K562 (cell line): ENCODE measurements at regions not wholly inside any gene's neighbourhood (a gene's known extent, or its start where the extent isn't known, plus 50 kb on each side); places are given as distances from the start of the nearest gene placed in this dataset.

Source experiments
- ATAC-seq: fragments of 200-7000 bp; cut with Tn5 transposase; 3 replicates; pipeline ENCODE4 v1.9.1; 2020; ENCODE audit warnings: moderate library complexity
- BruUV-seq: library from RNA; stranded (reverse); fragments of 400-500 nt; replicated peaks from 2 replicates; lab custom pipeline; 2021; lab: Mats Ljungman, UMichigan
- CTCF ChIA-PET: fragments of 300-600 bp; formaldehyde crosslinking; extraction: SDS; loops from one replicate; lab custom pipeline; 2021; ENCODE audit warnings: low intra/inter-chr PET ratio; lab: Yijun Ruan, JAX
- POLR2A ChIA-PET: fragments of 300-600, 350-650 bp; sonication (Branson Sonifier 250); formaldehyde crosslinking; extraction: SDS; loops from one replicate; lab custom pipeline; 2021; ENCODE audit warnings: antibody characterized with exemption, inconsistent platforms; lab: Yijun Ruan, JAX
- DNase-seq, 4 experiments: peaks; one replicate each; pipeline versions ENCODE4 v3.0.0 to v3.0.0-alpha.2; 2011 to 2018; ENCODE audit warnings: low spot score in 3 of 4, mixed read lengths in 3 of 4; ENCODE audit errors: extremely low read depth in 1 of 4
- FAIRE-seq: peaks from 2 replicates; lab custom pipeline; 2011; peaks lifted over from hg19 to GRCh38; lab: Jason Lieb, UNC
- H2AFZ ChIP-seq: 2 replicates; pipeline ENCODE4 v1.6.0; 2011; ENCODE audit warnings: low read depth, low read length, control low read depth, inconsistent platforms
- H3K27ac ChIP-seq: fragments of 200-600 bp; 3 replicates; pipeline ENCODE4 v1.8.0; 2011; ENCODE audit warnings: low read depth, mild to moderate bottlenecking, control low read depth, inconsistent platforms, low read length, moderate library complexity, mixed read lengths; ENCODE audit errors: extremely low read depth
- H3K27me3 ChIP-seq, 2 experiments: fragments of 300-600 bp in 1 of 2; 2 replicates in 1 of 2; 3 replicates in 1 of 2; pipeline versions ENCODE4 v1.6.0 to v1.8.0; 2011; ENCODE audit warnings: inconsistent platforms in 2 of 2, low read length in 2 of 2, mild to moderate bottlenecking in 1 of 2, mixed read lengths in 1 of 2, moderate library complexity in 1 of 2; ENCODE audit not compliant: control insufficient read depth in 2 of 2, insufficient read depth in 2 of 2
- H3K36me3 ChIP-seq: fragments of 300-600 bp; 3 replicates; pipeline ENCODE4 v1.8.0; 2011; ENCODE audit warnings: mild to moderate bottlenecking, low read length, inconsistent platforms; ENCODE audit not compliant: control insufficient read depth, insufficient read depth
- H3K4me1 ChIP-seq, 2 experiments: fragments of 200-600 bp in 1 of 2; replicated peaks in 1 of 2; 2 replicates in 1 of 2; 3 replicates in 1 of 2; pipeline versions ENCODE4 v1.5.1 to v1.8.0; 2011; ENCODE audit warnings: inconsistent platforms in 2 of 2, low read length in 2 of 2, mild to moderate bottlenecking in 1 of 2, mixed read lengths in 1 of 2, moderate library complexity in 1 of 2; ENCODE audit not compliant: control insufficient read depth in 2 of 2, insufficient read depth in 2 of 2
- H3K4me2 ChIP-seq: 2 replicates; pipeline ENCODE4 v1.6.1; 2011; ENCODE audit warnings: low read length, control low read depth, inconsistent platforms, mixed read lengths; ENCODE audit not compliant: insufficient read depth
- H3K4me3 ChIP-seq: fragments of 200-600 bp; sonication (generic), shearing (Covaris generic); 2 replicates; pipeline ENCODE4 v1.5.1; 2016; ENCODE audit warnings: control low read depth, inconsistent platforms
- H3K79me2 ChIP-seq: fragments of 200-600 bp; 3 replicates; pipeline ENCODE4 v1.8.0; 2011; ENCODE audit warnings: low read length, inconsistent platforms; ENCODE audit not compliant: control insufficient read depth, insufficient read depth
- H3K9ac ChIP-seq, 2 experiments: 2 replicates each; pipeline versions ENCODE4 v1.6.0 to v1.6.1; 2011; ENCODE audit warnings: low read depth in 2 of 2, low read length in 2 of 2, control low read depth in 1 of 2, inconsistent platforms in 1 of 2, mild to moderate bottlenecking in 1 of 2, mixed read lengths in 1 of 2; ENCODE audit not compliant: insufficient read depth in 1 of 2
- H3K9me1 ChIP-seq: one replicate; pipeline ENCODE4 v1.6.0; 2011; ENCODE audit warnings: inconsistent platforms, mild to moderate bottlenecking, low read length, moderate library complexity; ENCODE audit not compliant: control insufficient read depth, insufficient read depth
- H3K9me3 ChIP-seq: replicated peaks from 2 replicates; pipeline ENCODE4 v1.5.1; 2011; ENCODE audit warnings: low read depth, low read length, inconsistent platforms; ENCODE audit not compliant: control insufficient read depth, insufficient read depth
- H4K20me1 ChIP-seq: replicated peaks from 2 replicates; pipeline ENCODE4 v1.6.1; 2011; ENCODE audit warnings: low read length, inconsistent platforms, mixed read lengths; ENCODE audit not compliant: control insufficient read depth, insufficient read depth
- RBM39 ChIP-seq: fragments of 200-400 bp; formaldehyde crosslinking; optimal IDR thresholded peaks from 2 replicates; pipeline ENCODE3; 2018; ENCODE audit warnings: low read depth, low read length
- RFX1 ChIP-seq: fragments of 450-650 bp; IDR thresholded peaks from 2 replicates; pipeline ENCODE4 v1.6.1; 2016; ENCODE audit warnings: mild to moderate bottlenecking, moderate library complexity
- ZFP91 ChIP-seq: sonication (generic); formaldehyde crosslinking; IDR thresholded peaks from 2 replicates; pipeline ENCODE4 v1.8.0; 2022; ENCODE audit warnings: mild to moderate bottlenecking, missing genetic modification reagents
- WGBS: fragments of 100-300 bp; shearing (Covaris generic); methylation state at CpG from one replicate; pipeline ENCODE4 v1.1.6; 2016; ENCODE audit warnings: low coverage, mixed read lengths; ENCODE audit not compliant: insufficient coverage; ENCODE audit errors: missing lambda C conversion rate; 5-methylcytosine and 5-hydroxymethylcytosine counted together
- in situ Hi-C: fragments of 300-500 bp; cut with MboI; formaldehyde crosslinking; loops from 4 replicates; pipeline ENCODE4 v1.15.0; 2018; ENCODE audit warnings: inconsistent platforms, mixed read lengths
- intact Hi-C: fragments of 100-400 bp; cut with micrococcal nuclease; formaldehyde crosslinking; loops from 2 replicates; pipeline ENCODE4 v1.14.2; 2022

- no peak for TF ChIP-seq ZFP91
These were observed 392.1 kb downstream of the DNAH5 start (continued) for GRCh38 chr5:13552361-13552760.

DNA sequence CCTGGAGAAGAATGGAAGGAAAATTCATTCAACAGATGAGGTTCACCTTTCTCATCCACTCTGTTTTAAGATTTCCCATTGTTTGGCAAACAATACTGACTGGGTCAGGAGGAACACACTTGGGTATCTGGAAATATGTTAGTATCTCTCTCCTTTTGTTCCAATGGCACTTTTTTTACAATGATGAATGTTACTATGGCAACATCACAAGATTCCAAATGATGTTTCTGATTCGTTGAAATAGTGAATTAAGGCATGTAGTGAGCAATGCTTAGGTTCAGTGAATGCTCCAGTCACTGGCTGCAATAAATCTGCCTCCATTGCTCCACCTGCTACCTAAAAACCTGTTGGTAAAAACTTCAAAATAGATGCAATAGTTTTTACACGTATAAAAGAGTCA is 392.8 kb downstream of the DNAH5 start:
- Histone ChIP-seq H3K4me1 (no peaks in the 10 kb centered on the region), H3K27me3 (no peaks in the 10 kb centered on the region), H3K9me3 (0 out of 2 replicates have a peak, but pooled peaks cover 2% of the 10 kb centered on the region), H3K79me2 (no peaks in the 10 kb centered on the region), H3K27ac (no peak overlapping the region), H3K9ac (no peak overlapping the region), H2AFZ (no peak overlapping the region), H3K9me1 (no peaks in the 10 kb centered on the region), H3K4me2 (no peak overlapping the region), H4K20me1 (no peaks in the 10 kb centered on the region)
- FAIRE-seq, result no peak
- in situ Hi-C loops, result no loop called here
- ATAC-seq, result no peak
- BruUV-seq, result no TSS peak
- WGBS, result 0% methylated on average over 2 of the region's 2 CpGs
- POLR2A ChIA-PET, result no interaction called here
- intact Hi-C loops, result no loop called here
- TF ChIP-seq RBM39, result no peak
- TF ChIP-seq RFX1, result 0 out of 2 replicates have a peak, but pooled peaks have one; percentile 9
- TF ChIP-seq, all 486 proteins: peak for 1
- Histone ChIP-seq H3K36me3 (no peaks in the 10 kb centered on the region), H3K4me3 (no peak overlapping the region)
- no peak for DNase-seq
- CTCF ChIA-PET, result no interaction called here
